CD4-positive, alpha-beta T cell treated with Interleukin-2 at 100 ng/mL for 4 hours (primary cell): ENCODE measurements at regions not wholly inside any gene's neighbourhood (a gene's known extent, or its start where the extent isn't known, plus 50 kb on each side); places are given as distances from the start of the nearest gene placed in this dataset.
"Not testable (repeated sequence)": the region's sequence is repeated elsewhere in the genome, so short reads cannot be mapped to it uniquely, and the experiment has no call there.

ENCODE experiments used
- DNase-seq: peaks from one replicate; pipeline ENCODE4 v3.0.0-alpha.2; 2020; ENCODE audit warnings: low spot score

GRCh38 chr2:180829836-180830235, 150.6 kb upstream of the UBE2E3 start:
- DNase-seq: no peak

GRCh38 chr2:180829261-180829660, 151.1 kb upstream of the UBE2E3 start:
- no peak for DNase-seq

- no peak for DNase-seq
Measured at GRCh38 chr2:180828756-180829155, 151.6 kb upstream of the UBE2E3 start.

GRCh38 chr2:180823546-180824141, 156.8 kb upstream of the UBE2E3 start:
- DNase-seq: no peak

GRCh38 chr2:180819106-180819505, 161.3 kb upstream of the UBE2E3 start:
- DNase-seq: no peak

- not testable (repeated sequence) for DNase-seq
Measured at GRCh38 chr2:180818700-180819099, 161.7 kb upstream of the UBE2E3 start.

- no peak for DNase-seq
Measured at GRCh38 chr2:180799141-180799540, 181.3 kb upstream of the UBE2E3 start.

GRCh38 chr2:180790891-180791290, 189.5 kb upstream of the UBE2E3 start:
- DNase-seq: no peak

- no peak for DNase-seq
Measured at GRCh38 chr2:180787330-180787729, 193.1 kb upstream of the UBE2E3 start.

GRCh38 chr2:180781276-180781675, 199.1 kb upstream of the UBE2E3 start:
- DNase-seq: no peak

GRCh38 chr2:180778291-180778690, 202.1 kb upstream of the UBE2E3 start:
- DNase-seq: no peak

GRCh38 chr2:180776921-180777320, 203.5 kb upstream of the UBE2E3 start:
- DNase-seq: no peak

- no peak for DNase-seq
Measured at GRCh38 chr2:180775711-180776110, 204.7 kb upstream of the UBE2E3 start.

- not testable (repeated sequence) for DNase-seq
Measured at GRCh38 chr2:180765316-180765715, 215.1 kb upstream of the UBE2E3 start.

- no peak for DNase-seq
Measured at GRCh38 chr2:180763263-180763989, 217.0 kb upstream of the UBE2E3 start.

- DNase-seq: no peak
Measured at GRCh38 chr2:180761224-180761623, 219.2 kb upstream of the UBE2E3 start.

- DNase-seq: no peak
Measured at GRCh38 chr2:180759631-180760030, 220.8 kb upstream of the UBE2E3 start.

GRCh38 chr2:180753809-180754761, 226.3 kb upstream of the UBE2E3 start:
- no peak for DNase-seq

GRCh38 chr2:180751306-180751920, 229.0 kb upstream of the UBE2E3 start:
- DNase-seq: no peak

GRCh38 chr2:180747728-180748127, 232.7 kb upstream of the UBE2E3 start:
- DNase-seq: no peak

GRCh38 chr2:180743401-180743800, 237.0 kb upstream of the UBE2E3 start:
- no peak for DNase-seq

- no peak for DNase-seq
Measured at GRCh38 chr2:180742801-180743200, 237.6 kb upstream of the UBE2E3 start.
